ENCODE measurements at regions not wholly inside any gene's neighbourhood (a gene's known extent, or its start where the extent isn't known, plus 50 kb on each side); places are given as distances from the start of the nearest gene placed in this dataset.

- no peak for DNase-seq
Observed at GRCh38 chr2:146939991-146940685, 904.7 kb upstream of the ACVR2A start.

- DNase-seq = no peak
Observed at GRCh38 chr2:146934921-146935320, 909.9 kb upstream of the ACVR2A start.

- DNase-seq = no peak
Observed at GRCh38 chr2:146931109-146931508, 913.7 kb upstream of the ACVR2A start.

GRCh38 chr2:146927080-146927711 is 917.6 kb upstream of the ACVR2A start:
- peak; percentile 68 for DNase-seq

- no peak for DNase-seq
Observed at GRCh38 chr2:146918280-146918679, 926.5 kb upstream of the ACVR2A start.

GRCh38 chr2:146917431-146918042 is 927.3 kb upstream of the ACVR2A start:
- no peak for DNase-seq

- no peak for DNase-seq
Observed at GRCh38 chr2:146916914-146917313, 927.9 kb upstream of the ACVR2A start.

GRCh38 chr2:146913476-146913875 is 931.4 kb upstream of the ACVR2A start:
- no peak for DNase-seq

GRCh38 chr2:146912536-146912935 is 932.3 kb upstream of the ACVR2A start:
- no peak for DNase-seq

- no peak for DNase-seq
Observed at GRCh38 chr2:146908776-146909175, 936.1 kb upstream of the ACVR2A start.

GRCh38 chr2:146898083-146898482 is 946.7 kb upstream of the ACVR2A start:
- DNase-seq = no peak

- DNase-seq = no peak
Observed at GRCh38 chr2:146894514-146894913, 950.3 kb upstream of the ACVR2A start.

- DNase-seq = no peak
Observed at GRCh38 chr2:146893500-146894041, 951.3 kb upstream of the ACVR2A start.

- DNase-seq = no peak
Observed at GRCh38 chr2:146890491-146890890, 954.3 kb upstream of the ACVR2A start.

- no peak for DNase-seq
Observed at GRCh38 chr2:146879882-146880281, 964.9 kb upstream of the ACVR2A start.

- DNase-seq = no peak
Observed at GRCh38 chr2:146874260-146874658, 970.6 kb upstream of the ACVR2A start.

- no peak for DNase-seq
Observed at GRCh38 chr2:146873646-146874259, 971.1 kb upstream of the ACVR2A start.

- DNase-seq = no peak
Observed at GRCh38 chr2:146873056-146873455, 971.8 kb upstream of the ACVR2A start.

GRCh38 chr2:146870691-146871090 is 974.1 kb upstream of the ACVR2A start:
- DNase-seq = no peak

GRCh38 chr2:146869328-146869727 is 975.5 kb upstream of the ACVR2A start:
- no peak for DNase-seq

- no peak for DNase-seq
Observed at GRCh38 chr2:146868051-146868450, 976.8 kb upstream of the ACVR2A start.

- DNase-seq = no peak
Observed at GRCh38 chr2:146867477-146867986, 977.3 kb upstream of the ACVR2A start.

GRCh38 chr2:146853741-146854444 is 990.9 kb upstream of the ACVR2A start:
- no peak for DNase-seq

Measured in femur (tissue), 1 donor.